Heart left ventricle (tissue), 16 donors: ENCODE measurements at regions not wholly inside any gene's neighbourhood (a gene's known extent, or its start where the extent isn't known, plus 50 kb on each side); places are given as distances from the start of the nearest gene placed in this dataset.

ENCODE experiments used
- ATAC-seq, 4 donors: fragments of 200-7000 bp; cut with Tn5 transposase; one replicate each; pipeline ENCODE4 v1.9.1; 2020 to 2022; ENCODE audit warnings: moderate library complexity in 4 of 4, mild to moderate bottlenecking in 3 of 4, moderate number of reproducible peaks in 1 of 4
- DNase-seq, 5 donors: peaks; one replicate each; pipeline ENCODE4 v3.0.0-alpha.2; 2020
- H3K27ac ChIP-seq, 12 donors: fragments of 200-600 bp; sonication (generic) in 4 of 12; one replicate each; pipeline versions ENCODE4 v1.5.0 to v1.8.0; 2016 to 2022; ENCODE audit warnings: mild to moderate bottlenecking in 2 of 12
- H3K27me3 ChIP-seq, 9 donors: fragments of 200-600 bp; sonication (generic) in 2 of 9; one replicate each; pipeline versions ENCODE4 v1.5.1 to v1.8.0; 2016 to 2022; ENCODE audit warnings: mild to moderate bottlenecking in 3 of 9
- H3K36me3 ChIP-seq, 9 donors: fragments of 200-600 bp; sonication (generic) in 2 of 9; one replicate each; pipeline versions ENCODE4 v1.5.0 to v1.8.0; 2018 to 2022; ENCODE audit warnings: mild to moderate bottlenecking in 2 of 9
- H3K4me1 ChIP-seq, 12 donors: fragments of 200-600 bp; sonication (generic) in 4 of 12; one replicate each; pipeline versions ENCODE4 v1.5.0 to v1.8.0; 2016 to 2022; ENCODE audit warnings: mild to moderate bottlenecking in 3 of 12
- H3K4me3 ChIP-seq, 12 donors: fragments of 200-600 bp; sonication (generic) in 4 of 12; one replicate each; pipeline versions ENCODE4 v1.5.0 to v1.8.0; 2017 to 2022; ENCODE audit warnings: mild to moderate bottlenecking in 9 of 12, moderate library complexity in 4 of 12
- H3K9me3 ChIP-seq, 12 donors: fragments of 200-600 bp; sonication (generic) in 4 of 12; one replicate each; pipeline versions ENCODE4 v1.5.0 to v1.8.0; 2016 to 2022; ENCODE audit warnings: mild to moderate bottlenecking in 1 of 12
- CTCF ChIP-seq, 12 donors: fragments of 200-600 bp; sonication (generic) in 4 of 12; IDR thresholded peaks; one replicate each; pipeline versions ENCODE4 v1.5.0 to v1.8.0; 2018 to 2022; ENCODE audit warnings: antibody characterized with exemption in 12 of 12, mild to moderate bottlenecking in 5 of 12
- POLR2A ChIP-seq, 2 donors: fragments of 450-650 bp; IDR thresholded peaks; one replicate each; pipeline ENCODE4 v1.6.1; 2017; ENCODE audit warnings: antibody characterized with exemption in 2 of 2, mild to moderate bottlenecking in 2 of 2, moderate library complexity in 2 of 2
- WGBS, 4 donors: extraction: QIAGEN DNeasy Blood & Tissue Kit in 2 of 4; methylation state at CpG; one replicate each; pipeline versions ENCODE4 v1.1.5 to v1.1.7; 2013 to 2018; 5-methylcytosine and 5-hydroxymethylcytosine counted together
- intact Hi-C, 10 donors: fragments of 100-400 bp; cut with DNase I; formaldehyde crosslinking; loops; one replicate each; pipeline versions ENCODE4 v1.11.1 to v1.14.2; 2022
- donor health status: ischemic (EF 13 %, LVEDD 7.1; RV severe dilation, severe dysfunction).
- donor health status: healthy with polysubstance abuse.
- donor health status: DM: no; HTN: yes; CAD: no.
- donor health status: DM: no; HTN: no; CAD: no.
- donor health status: ischemic (EF 25% LVEDD 6.9; RV normal size, moderate dysfunction).
- donor health status: ischemic (EF 25% LVEDD 5.7; RV mildly dilated, moderate dysfunction).
- donor health status: healthy.
- donor health status: DM: yes; HTN: yes; CAD: no.
- donor health status: ischemic (EF 35%, LVEDD 5.7; RV mildly dilated, moderate dysfunction).
- donor health status: nonischemic (EF 11% LVEDD 7.7; RV severe dilation, severe dysfunction).
- donor health status: DM: yes; HTN: yes; CAD: no.
- donor health status: PGD.
- donor health status: ischemic (EF 29% LVEDD 5.4; RV normal size, mild dysfunction).
- donor health status: nonischemic (EF 23%, LVEDD 6.1; RV moderate dilation, normal function).

GRCh38 chr9:22308177-22308576 is 138.4 kb upstream of the DMRTA1 start:
- ATAC-seq = no peak
- H3K27me3 ChIP-seq = peaks cover 0 to 6% (median 0%) of the 10 kb centered on the region in 9 donors
- H3K36me3 ChIP-seq = no peaks in the 10 kb centered on the region
- H3K4me3 ChIP-seq = no peak overlapping the region
- peaks cover 0 to 4% (median 0%) of the 10 kb centered on the region in 12 donors for H3K9me3 ChIP-seq
- H3K27ac ChIP-seq = no peak overlapping the region
- no peak for DNase-seq
- TF ChIP-seq POLR2A (IDR thresholded peaks at IDR 0.05) = no peak
- no peak for TF ChIP-seq CTCF (IDR thresholded peaks at IDR 0.05)
- H3K4me1 ChIP-seq = no peaks in the 10 kb centered on the region
- intact Hi-C loops = loop anchor here in 5 of 10 donors (5.0 kb wide), 1 partner anchor 144 kb away; no protein-coding TSS in a partner anchor

- no peak for ATAC-seq
Observed at GRCh38 chr9:22316645-22317044, 130.0 kb upstream of the DMRTA1 start.

GRCh38 chr9:22331533-22331932 is 115.1 kb upstream of the DMRTA1 start:
- H3K27me3 ChIP-seq = no peaks in the 10 kb centered on the region
- no peak for TF ChIP-seq CTCF (IDR thresholded peaks at IDR 0.05)
- no peak for TF ChIP-seq POLR2A (IDR thresholded peaks at IDR 0.05)
- H3K4me3 ChIP-seq = no peak overlapping the region
- intact Hi-C loops = loop anchor here in 1 of 10 donors (10.0 kb wide), 1 partner anchor 53 kb away; no protein-coding TSS in a partner anchor
- H3K4me1 ChIP-seq = no peaks in the 10 kb centered on the region
- peaks cover 0 to 8% (median 0%) of the 10 kb centered on the region in 12 donors for H3K9me3 ChIP-seq
- H3K36me3 ChIP-seq = no peaks in the 10 kb centered on the region
- DNase-seq = no peak
- no peak for ATAC-seq
- H3K27ac ChIP-seq = no peak overlapping the region

More at GRCh38 chr9:22316645-22317044, 130.0 kb upstream of the DMRTA1 start:
- Histone ChIP-seq H3K27me3 (no peaks in the 10 kb centered on the region), H3K36me3 (no peaks in the 10 kb centered on the region), H3K4me1 (no peaks in the 10 kb centered on the region), H3K9me3 (peaks cover 0 to 9% (median 0%) of the 10 kb centered on the region in 12 donors), H3K4me3 (no peak overlapping the region), H3K27ac (no peak overlapping the region)
- intact Hi-C loops = no loop called here
- DNase-seq = no peak
- WGBS, 4 donors = 87 to 100% (median 92%) methylated on average over 1 of the region's 1 CpG
- TF ChIP-seq POLR2A (IDR thresholded peaks at IDR 0.05) (no peak), CTCF (IDR thresholded peaks at IDR 0.05) (no peak)

- Histone ChIP-seq H3K9me3 (peaks cover 0 to 8% (median 0%) of the 10 kb centered on the region in 12 donors), H3K4me1 (no peaks in the 10 kb centered on the region), H3K36me3 (no peaks in the 10 kb centered on the region), H3K27me3 (no peaks in the 10 kb centered on the region), H3K27ac (no peak overlapping the region), H3K4me3 (no peak overlapping the region)
- intact Hi-C loops = loop anchor here in 1 of 10 donors (10.0 kb wide), 1 partner anchor 53 kb away; no protein-coding TSS in a partner anchor
- WGBS, 4 donors = 54 to 57% (median 56%) methylated on average over 1 of the region's 1 CpG
- TF ChIP-seq POLR2A (IDR thresholded peaks at IDR 0.05) (no peak), CTCF (IDR thresholded peaks at IDR 0.05) (no peak)
- ATAC-seq (no peak), DNase-seq (no peak)
Observed at GRCh38 chr9:22332202-22332601, 114.4 kb upstream of the DMRTA1 start.
